HFFc6 (cell line): ENCODE measurements at regions not wholly inside any gene's neighbourhood (a gene's known extent, or its start where the extent isn't known, plus 50 kb on each side); places are given as distances from the start of the nearest gene placed in this dataset.

Source experiments
- DNase-seq: peaks from one replicate; pipeline ENCODE4 v3.0.0-alpha.2; 2018
- H3K27ac Mint-ChIP-seq: 2 replicates; pipeline ENCODE4 v1.8.0; 2020; ENCODE audit warnings: mild to moderate bottlenecking, mixed read lengths
- H3K27me3 Mint-ChIP-seq: 2 replicates; pipeline ENCODE4 v1.8.0; 2021; ENCODE audit warnings: mild to moderate bottlenecking, moderate library complexity, mixed read lengths; ENCODE audit not compliant: insufficient read depth
- H3K36me3 Mint-ChIP-seq: 2 replicates; pipeline ENCODE4 v1.8.0; 2021; ENCODE audit warnings: low read depth, mixed read lengths
- H3K4me1 Mint-ChIP-seq: 2 replicates; pipeline ENCODE4 v1.8.0; 2020; ENCODE audit warnings: low read depth, mixed read lengths
- H3K4me3 Mint-ChIP-seq: 2 replicates; pipeline ENCODE4 v1.8.0; 2020; ENCODE audit warnings: mild to moderate bottlenecking, moderate library complexity, mixed read lengths
- H3K9me3 Mint-ChIP-seq: 2 replicates; pipeline ENCODE4 v1.8.0; 2020; ENCODE audit warnings: mild to moderate bottlenecking, mixed read lengths
- TF ChIP-seq, protein P1 (sequence below): fragments of 200-600 bp; sonication (generic); IDR thresholded peaks from 2 replicates; pipeline ENCODE4 v1.5.0; 2021; ENCODE audit warnings: antibody characterized with exemption, mild to moderate bottlenecking

- Mint-ChIP-seq H3K27me3 (peaks cover 10% of the 10 kb centered on the region), H3K4me3 (no peak overlapping the region), H3K9me3 (peaks cover 3% of the 10 kb centered on the region; the same call in 1 of the 2 replicates), H3K36me3 (no peaks in the 10 kb centered on the region), H3K4me1 (no peaks in the 10 kb centered on the region), H3K27ac (no peak overlapping the region)
- DNase-seq: no peak
- TF ChIP-seq, protein P1, sequence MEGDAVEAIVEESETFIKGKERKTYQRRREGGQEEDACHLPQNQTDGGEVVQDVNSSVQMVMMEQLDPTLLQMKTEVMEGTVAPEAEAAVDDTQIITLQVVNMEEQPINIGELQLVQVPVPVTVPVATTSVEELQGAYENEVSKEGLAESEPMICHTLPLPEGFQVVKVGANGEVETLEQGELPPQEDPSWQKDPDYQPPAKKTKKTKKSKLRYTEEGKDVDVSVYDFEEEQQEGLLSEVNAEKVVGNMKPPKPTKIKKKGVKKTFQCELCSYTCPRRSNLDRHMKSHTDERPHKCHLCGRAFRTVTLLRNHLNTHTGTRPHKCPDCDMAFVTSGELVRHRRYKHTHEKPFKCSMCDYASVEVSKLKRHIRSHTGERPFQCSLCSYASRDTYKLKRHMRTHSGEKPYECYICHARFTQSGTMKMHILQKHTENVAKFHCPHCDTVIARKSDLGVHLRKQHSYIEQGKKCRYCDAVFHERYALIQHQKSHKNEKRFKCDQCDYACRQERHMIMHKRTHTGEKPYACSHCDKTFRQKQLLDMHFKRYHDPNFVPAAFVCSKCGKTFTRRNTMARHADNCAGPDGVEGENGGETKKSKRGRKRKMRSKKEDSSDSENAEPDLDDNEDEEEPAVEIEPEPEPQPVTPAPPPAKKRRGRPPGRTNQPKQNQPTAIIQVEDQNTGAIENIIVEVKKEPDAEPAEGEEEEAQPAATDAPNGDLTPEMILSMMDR: no peak
These were observed 285.1 kb downstream of the REEP3 start for GRCh38 chr10:63806330-63806729.

GRCh38 chr10:63812501-63812900 lies 291.3 kb downstream of the REEP3 start:
- peaks cover 8% of the 10 kb centered on the region for H3K9me3 Mint-ChIP-seq
- H3K4me3 Mint-ChIP-seq: no peak overlapping the region
- no peaks in the 10 kb centered on the region for H3K4me1 Mint-ChIP-seq
- H3K27ac Mint-ChIP-seq: no peak overlapping the region
- H3K36me3 Mint-ChIP-seq: no peaks in the 10 kb centered on the region
- peaks cover 2% of the 10 kb centered on the region for H3K27me3 Mint-ChIP-seq
- peak; percentile 7 for DNase-seq
- TF ChIP-seq, protein P1: no peak

DNA sequence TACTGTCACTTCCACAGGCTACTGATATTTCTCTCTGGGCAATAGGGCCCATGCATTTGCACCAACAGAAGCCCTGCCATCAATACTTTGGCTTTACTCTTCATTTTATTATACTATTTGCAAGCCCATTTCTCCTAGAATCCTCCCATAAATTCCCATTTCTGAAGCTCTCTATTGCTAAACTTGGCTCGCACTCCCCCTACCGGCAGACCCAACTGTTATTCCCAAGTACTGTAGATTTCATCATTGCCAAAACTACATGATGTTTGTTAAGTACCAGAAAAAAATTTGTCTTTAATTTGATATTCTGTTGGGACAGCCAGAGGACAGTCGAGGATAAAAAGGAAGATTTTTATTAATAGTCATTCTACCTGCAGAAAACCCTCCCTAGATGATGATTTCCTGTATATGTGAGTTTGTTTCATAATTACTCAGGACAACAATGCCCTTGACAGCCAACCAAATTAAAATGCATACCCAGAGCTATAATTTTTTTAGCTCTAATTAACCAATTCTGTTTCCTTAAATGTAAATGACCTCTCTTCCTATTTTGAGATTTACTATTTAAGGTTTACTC lies 298.6 kb downstream of the REEP3 start:
- no peak overlapping the region for H3K27ac Mint-ChIP-seq
- H3K4me3 Mint-ChIP-seq: no peak overlapping the region
- H3K36me3 Mint-ChIP-seq: no peaks in the 10 kb centered on the region
- no peaks in the 10 kb centered on the region for H3K4me1 Mint-ChIP-seq
- peaks cover 4% of the 10 kb centered on the region for H3K27me3 Mint-ChIP-seq
- peak; percentile 59 for DNase-seq
- TF ChIP-seq, protein P1: peak; percentile 88
- no peaks in the 10 kb centered on the region for H3K9me3 Mint-ChIP-seq

GRCh38 chr10:63822496-63822895 lies 301.3 kb downstream of the REEP3 start:
- Mint-ChIP-seq H3K36me3 (no peaks in the 10 kb centered on the region), H3K4me3 (no peak overlapping the region), H3K27me3 (peaks cover 2% of the 10 kb centered on the region)

DNA sequence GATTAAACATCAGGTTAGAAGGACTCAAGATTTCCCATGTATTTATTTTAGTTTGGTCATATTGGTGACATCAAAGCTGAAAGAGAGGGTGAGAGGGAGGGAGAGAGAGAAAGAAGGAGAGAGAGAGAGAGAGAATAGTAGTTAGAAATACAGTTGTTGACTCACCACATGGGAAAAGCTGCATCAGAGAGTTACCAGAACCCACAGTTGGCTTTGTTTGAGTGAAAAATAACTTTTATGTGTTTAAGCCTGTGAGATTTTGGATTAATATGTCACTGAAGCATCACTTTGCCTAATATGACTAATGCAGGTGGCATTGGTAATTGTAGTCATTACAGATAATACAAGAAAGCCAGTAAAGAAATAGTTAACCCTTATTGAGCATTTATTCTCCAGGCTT lies 303.9 kb downstream of the REEP3 start:
- Mint-ChIP-seq H3K27me3 (peaks cover 4% of the 10 kb centered on the region; the same call in 1 of the 2 replicates), H3K9me3 (no peaks in the 10 kb centered on the region), H3K4me3 (no peak overlapping the region), H3K27ac (no peak overlapping the region), H3K4me1 (no peaks in the 10 kb centered on the region), H3K36me3 (no peaks in the 10 kb centered on the region)
- no peak for DNase-seq
- TF ChIP-seq, protein P1: no peak

More at GRCh38 chr10:63822496-63822895, 301.3 kb downstream of the REEP3 start:
- Mint-ChIP-seq H3K9me3 (no peaks in the 10 kb centered on the region), H3K4me1 (no peaks in the 10 kb centered on the region), H3K27ac (no peak overlapping the region)
- no peak for DNase-seq
- TF ChIP-seq, protein P1: no peak
